NCI-H2196 (cell line): ENCODE measurements at regions not wholly inside any gene's neighbourhood (a gene's known extent, or its start where the extent isn't known, plus 50 kb on each side); places are given as distances from the start of the nearest gene placed in this dataset.
"Not testable (repeated sequence)": the region's sequence is repeated elsewhere in the genome, so short reads cannot be mapped to it uniquely, and the experiment has no call there.

Experiments
- DNase-seq: peaks from one replicate; lab custom pipeline; 2025; ENCODE audit not compliant: unreplicated experiment; lab: John Stamatoyannopoulos, UW

GRCh38 chr18:70535041-70535440 lies 246.2 kb downstream of the SOCS6 start:
- DNase-seq = no peak

- DNase-seq = not testable (repeated sequence)
Observed at GRCh38 chr18:70525322-70525721, 236.5 kb downstream of the SOCS6 start.

- no peak for DNase-seq
Observed at GRCh38 chr18:70523792-70524182, 234.9 kb downstream of the SOCS6 start.

- peak; percentile 47 for DNase-seq
Observed at GRCh38 chr18:70523035-70523791, 234.4 kb downstream of the SOCS6 start.

- no peak for DNase-seq
Observed at GRCh38 chr18:70522183-70522680, 233.4 kb downstream of the SOCS6 start.

GRCh38 chr18:70520867-70521266 lies 232.0 kb downstream of the SOCS6 start:
- no peak for DNase-seq

GRCh38 chr18:70513502-70514171 lies 224.8 kb downstream of the SOCS6 start:
- no peak for DNase-seq

GRCh38 chr18:70507970-70508369 lies 219.1 kb downstream of the SOCS6 start:
- DNase-seq = no peak

GRCh38 chr18:70506511-70506910 lies 217.7 kb downstream of the SOCS6 start:
- no peak for DNase-seq

- DNase-seq = no peak
Observed at GRCh38 chr18:70503060-70503459, 214.2 kb downstream of the SOCS6 start.

GRCh38 chr18:70501358-70501757 lies 212.5 kb downstream of the SOCS6 start:
- DNase-seq = no peak

- DNase-seq = no peak
Observed at GRCh38 chr18:70500748-70501147, 211.9 kb downstream of the SOCS6 start.

GRCh38 chr18:70499218-70499691 lies 210.4 kb downstream of the SOCS6 start:
- no peak for DNase-seq

GRCh38 chr18:70496353-70497294 lies 207.8 kb downstream of the SOCS6 start:
- DNase-seq = no peak

- no peak for DNase-seq
Observed at GRCh38 chr18:70494524-70494923, 205.7 kb downstream of the SOCS6 start.

GRCh38 chr18:70493461-70493860 lies 204.6 kb downstream of the SOCS6 start:
- DNase-seq = no peak

- peak; percentile 62 for DNase-seq
Observed at GRCh38 chr18:70491734-70492348, 203.0 kb downstream of the SOCS6 start.

GRCh38 chr18:70489986-70490933 lies 201.4 kb downstream of the SOCS6 start:
- DNase-seq = peak; percentile 65

GRCh38 chr18:70489571-70489970 lies 200.7 kb downstream of the SOCS6 start:
- no peak for DNase-seq

GRCh38 chr18:70469916-70470315 lies 181.1 kb downstream of the SOCS6 start:
- no peak for DNase-seq
